Activated B cell treated with CpG ODN at 0.5 μM for 24 hours (primary cell): ENCODE measurements at regions not wholly inside any gene's neighbourhood (a gene's known extent, or its start where the extent isn't known, plus 50 kb on each side); places are given as distances from the start of the nearest gene placed in this dataset.

Source experiments
- ATAC-seq: fragments of 200-7000 bp; cut with Tn5 transposase; one replicate; pipeline ENCODE4 v1.10.0; 2021; ENCODE audit warnings: low read depth, mild to moderate bottlenecking, moderate library complexity
- CTCF ChIA-PET: fragments of 350-600 bp; sonication (Branson Sonifier 250); formaldehyde crosslinking; loops from one replicate; lab custom pipeline; 2021; ENCODE audit warnings: antibody characterized with exemption; lab: Charles Lee
- POLR2A ChIA-PET: fragments of 350-600 bp; sonication (Branson Sonifier 250); formaldehyde crosslinking; loops from one replicate; lab custom pipeline; 2021; ENCODE audit warnings: antibody characterized with exemption; lab: Charles Lee
- DNase-seq: peaks from one replicate; pipeline ENCODE4 v3.0.0; 2022
- H3K27ac Mint-ChIP-seq: one replicate; pipeline ENCODE4 v1.8.0; 2020; ENCODE audit warnings: mixed read lengths
- H3K27me3 Mint-ChIP-seq: one replicate; pipeline ENCODE4 v1.8.0; 2021; ENCODE audit warnings: mixed read lengths
- H3K36me3 Mint-ChIP-seq: one replicate; pipeline ENCODE4 v1.8.0; 2021; ENCODE audit warnings: low read depth, mixed read lengths
- H3K4me1 Mint-ChIP-seq: one replicate; pipeline ENCODE4 v1.8.0; 2021; ENCODE audit warnings: mixed read lengths
- H3K4me3 Mint-ChIP-seq: one replicate; pipeline ENCODE4 v1.8.0; 2020; ENCODE audit warnings: mild to moderate bottlenecking, mixed read lengths
- H3K9me3 Mint-ChIP-seq: one replicate; pipeline ENCODE4 v1.8.0; 2020; ENCODE audit warnings: mixed read lengths
- CTCF ChIP-seq: fragments of 200-600 bp; IDR thresholded peaks from one replicate; pipeline ENCODE4 v1.8.0; 2022; ENCODE audit warnings: antibody characterized with exemption, mild to moderate bottlenecking
- intact Hi-C: fragments of 100-400 bp; cut with micrococcal nuclease; formaldehyde crosslinking; loops from one replicate; pipeline ENCODE4 v1.15.1; 2024

DNA sequence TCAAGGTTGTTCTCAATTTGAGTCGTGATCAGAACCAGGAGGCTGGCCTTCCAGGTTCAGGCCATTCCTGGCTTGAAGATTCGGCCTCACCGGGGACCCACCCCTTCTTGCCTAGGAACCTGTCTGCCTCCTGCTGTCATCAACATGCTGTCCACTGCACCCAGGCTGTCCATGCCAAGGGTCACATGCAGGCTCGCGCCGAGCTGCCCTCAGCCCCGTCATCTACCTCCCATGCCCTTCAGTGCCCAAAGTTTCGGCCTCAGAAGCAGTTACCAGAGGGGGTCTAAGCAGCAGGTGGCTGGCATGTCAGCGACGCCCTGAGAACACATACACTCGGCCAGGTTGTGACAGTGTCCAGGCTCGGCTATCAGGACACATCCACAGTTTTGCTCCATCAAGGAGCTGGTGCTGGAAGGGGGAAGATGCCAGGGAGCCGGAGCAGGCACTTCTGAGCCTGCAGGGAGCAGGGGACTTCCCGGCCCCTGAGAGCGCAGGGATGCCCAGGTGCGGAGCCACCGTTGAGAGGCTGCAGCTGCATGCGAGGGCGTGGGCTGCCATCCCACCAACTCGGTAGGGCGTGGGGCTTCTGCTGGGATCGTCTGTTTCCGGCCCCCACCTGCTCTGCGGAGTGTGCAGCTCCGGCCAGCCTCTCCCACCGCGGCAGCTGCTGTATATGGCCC lies 590.9 kb upstream of the SLITRK5 start:
- no peak overlapping the region for H3K27ac Mint-ChIP-seq

GRCh38 chr13:87084192-87084591 lies 587.0 kb upstream of the SLITRK5 start:
- no peak overlapping the region for H3K27ac Mint-ChIP-seq
- H3K27me3 Mint-ChIP-seq = no peaks in the 10 kb centered on the region
- ChIA-PET CTCF (no interaction called here), POLR2A (no interaction called here)
- ATAC-seq (no peak), DNase-seq (no peak)
- no peaks in the 10 kb centered on the region for H3K4me1 Mint-ChIP-seq
- H3K9me3 Mint-ChIP-seq = peaks cover 6% of the 10 kb centered on the region
- intact Hi-C loops = no loop called here
- no peak for TF ChIP-seq CTCF
- no peaks in the 10 kb centered on the region for H3K36me3 Mint-ChIP-seq
- H3K4me3 Mint-ChIP-seq = no peak overlapping the region

More for the DNA sequence above, 590.9 kb upstream of the SLITRK5 start:
- Mint-ChIP-seq H3K4me1 (no peaks in the 10 kb centered on the region), H3K9me3 (peaks cover 6% of the 10 kb centered on the region), H3K36me3 (no peaks in the 10 kb centered on the region), H3K4me3 (no peak overlapping the region), H3K27me3 (no peaks in the 10 kb centered on the region)
- ChIA-PET CTCF (no interaction called here), POLR2A (no interaction called here)
- DNase-seq (no peak), ATAC-seq (no peak)
- intact Hi-C loops = no loop called here
- no peak for TF ChIP-seq CTCF

- no peak overlapping the region for H3K4me3 Mint-ChIP-seq
- no peak overlapping the region for H3K27ac Mint-ChIP-seq
- ATAC-seq = no peak
- H3K4me1 Mint-ChIP-seq = no peaks in the 10 kb centered on the region
- no peak for DNase-seq
- H3K9me3 Mint-ChIP-seq = peaks cover 4% of the 10 kb centered on the region
- H3K36me3 Mint-ChIP-seq = no peaks in the 10 kb centered on the region
- intact Hi-C loops = no loop called here
- no peaks in the 10 kb centered on the region for H3K27me3 Mint-ChIP-seq
- POLR2A ChIA-PET = no interaction called here
- CTCF ChIA-PET = no interaction called here
- no peak for TF ChIP-seq CTCF
Measured at GRCh38 chr13:87087741-87088140, 583.4 kb upstream of the SLITRK5 start.

- ChIA-PET CTCF (no interaction called here), POLR2A (interaction anchor here (1.1 kb wide), 1 partner anchor 9 kb away, joined by 4 read pairs; no protein-coding TSS in a partner anchor)
- H3K36me3 Mint-ChIP-seq = no peaks in the 10 kb centered on the region
- H3K27ac Mint-ChIP-seq = no peak overlapping the region
- no peak overlapping the region for H3K4me3 Mint-ChIP-seq
- intact Hi-C loops = no loop called here
- no peaks in the 10 kb centered on the region for H3K4me1 Mint-ChIP-seq
- H3K9me3 Mint-ChIP-seq = peaks cover 2% of the 10 kb centered on the region
- H3K27me3 Mint-ChIP-seq = no peaks in the 10 kb centered on the region
- ATAC-seq (no peak), DNase-seq (no peak)
- TF ChIP-seq CTCF = no peak
Measured at GRCh38 chr13:87089391-87089790, 581.8 kb upstream of the SLITRK5 start.

DNA sequence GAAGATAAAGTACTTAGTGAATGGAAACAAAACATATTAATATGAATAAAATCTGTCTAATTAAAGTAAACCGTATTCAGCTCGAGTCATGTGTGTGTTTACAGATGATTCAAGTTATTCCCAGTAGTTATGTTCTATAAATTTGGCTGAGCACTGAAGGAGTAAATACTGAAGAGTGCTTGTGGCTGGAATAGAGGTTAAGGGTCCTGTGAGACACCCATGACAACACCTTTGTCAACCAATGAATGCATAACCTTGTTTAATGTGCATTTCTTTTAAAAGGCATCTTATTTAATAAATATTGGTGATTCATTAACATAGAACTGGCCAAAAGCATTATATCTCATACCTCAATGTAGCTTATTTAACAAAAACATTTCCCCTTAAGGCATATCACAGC lies 577.8 kb upstream of the SLITRK5 start:
- Mint-ChIP-seq H3K27me3 (no peaks in the 10 kb centered on the region), H3K27ac (no peak overlapping the region), H3K9me3 (no peaks in the 10 kb centered on the region), H3K4me1 (no peaks in the 10 kb centered on the region), H3K36me3 (no peaks in the 10 kb centered on the region), H3K4me3 (no peak overlapping the region)
- POLR2A ChIA-PET = no interaction called here
- no peak for ATAC-seq
- no peak for TF ChIP-seq CTCF
- DNase-seq = no peak
- CTCF ChIA-PET = no interaction called here
- intact Hi-C loops = no loop called here
